GM23338 (cell line): ENCODE measurements at regions not wholly inside any gene's neighbourhood (a gene's known extent, or its start where the extent isn't known, plus 50 kb on each side); places are given as distances from the start of the nearest gene placed in this dataset.
A peak's percentile ranks its signal among the peaks of the same experiment; 100 is the strongest.

Experiments
- ATAC-seq: fragments of 200-7000 bp; cut with Tn5 transposase; 3 replicates; pipeline ENCODE4 v1.9.1; 2020
- DNase-seq: peaks from one replicate; pipeline ENCODE4 v3.0.0-alpha.2; 2015; ENCODE audit warnings: low spot score
- H2AFZ ChIP-seq: fragments of 200-600 bp; sonication (generic); 2 replicates; pipeline ENCODE4 v1.8.0; 2016; ENCODE audit warnings: antibody characterized with exemption, mild to moderate bottlenecking, moderate library complexity
- H3F3A ChIP-seq: fragments of 200-600 bp; sonication (generic); replicated peaks from 2 replicates; pipeline ENCODE4 v1.8.0; 2017; ENCODE audit warnings: antibody characterized with exemption, mixed run types, low read depth
- H3K27ac ChIP-seq: fragments of 200-600 bp; sonication (generic); 2 replicates; pipeline ENCODE4 v1.6.1; 2016; ENCODE audit warnings: low read depth
- H3K27me3 ChIP-seq: fragments of 200-600 bp; sonication (generic); 2 replicates; pipeline ENCODE4 v1.8.0; 2016; ENCODE audit warnings: mild to moderate bottlenecking, mixed run types, moderate library complexity; ENCODE audit not compliant: insufficient read depth
- H3K36me3 ChIP-seq: fragments of 200-600 bp; sonication (generic); 2 replicates; pipeline ENCODE4 v1.8.0; 2016; ENCODE audit warnings: mild to moderate bottlenecking; ENCODE audit not compliant: insufficient read depth
- H3K4me1 ChIP-seq: fragments of 200-600 bp; sonication (generic); 2 replicates; pipeline ENCODE4 v1.8.0; 2016; ENCODE audit warnings: mild to moderate bottlenecking, moderate library complexity; ENCODE audit not compliant: insufficient read depth
- H3K4me2 ChIP-seq: fragments of 200-600 bp; sonication (generic); 2 replicates; pipeline ENCODE4 v1.7.1; 2017; ENCODE audit warnings: mixed run types
- H3K4me3 ChIP-seq: fragments of 200-600 bp; sonication (generic); 2 replicates; pipeline ENCODE4 v1.6.1; 2016; ENCODE audit warnings: mixed run types
- H3K79me2 ChIP-seq: fragments of 200-600 bp; sonication (generic); replicated peaks from 2 replicates; pipeline ENCODE4 v1.8.0; 2017; ENCODE audit warnings: mild to moderate bottlenecking; ENCODE audit not compliant: insufficient read depth
- H3K9me2 ChIP-seq: fragments of 200-600 bp; sonication (generic); 2 replicates; pipeline ENCODE4 v1.8.0; 2017; ENCODE audit not compliant: insufficient read depth
- H4K20me1 ChIP-seq: fragments of 200-600 bp; sonication (generic); replicated peaks from 2 replicates; pipeline ENCODE4 v1.8.0; 2017; ENCODE audit warnings: mild to moderate bottlenecking; ENCODE audit not compliant: insufficient read depth
- H3K27ac Mint-ChIP-seq: 2 replicates; pipeline ENCODE4 v1.8.0; 2020; ENCODE audit warnings: inconsistent platforms, mild to moderate bottlenecking, moderate library complexity, mixed read lengths
- H3K27me3 Mint-ChIP-seq: 3 replicates; pipeline ENCODE4 v1.8.0; 2022; ENCODE audit warnings: low read depth, mild to moderate bottlenecking, moderate library complexity, mixed read lengths, inconsistent platforms; ENCODE audit not compliant: insufficient read depth, poor library complexity
- H3K36me3 Mint-ChIP-seq: 3 replicates; pipeline ENCODE4 v1.8.0; 2021; ENCODE audit warnings: low read depth, mild to moderate bottlenecking, inconsistent platforms, moderate library complexity, mixed read lengths
- H3K4me1 Mint-ChIP-seq: 3 replicates; pipeline ENCODE4 v1.8.0; 2020; ENCODE audit warnings: mild to moderate bottlenecking, inconsistent platforms, mixed read lengths
- H3K4me3 Mint-ChIP-seq: 3 replicates; pipeline ENCODE4 v1.8.0; 2021; ENCODE audit warnings: moderate library complexity, mild to moderate bottlenecking, inconsistent platforms, mixed read lengths
- H3K9me3 Mint-ChIP-seq: 3 replicates; pipeline ENCODE4 v1.8.0; 2020; ENCODE audit warnings: moderate library complexity, mild to moderate bottlenecking, inconsistent platforms, mixed read lengths
- CREB1 ChIP-seq: fragments of 250-450 bp; sonication (Bioruptor Pico); IDR thresholded peaks from 2 replicates; pipeline ENCODE4 v1.5.0; 2020; ENCODE audit warnings: low read depth, mild to moderate bottlenecking, moderate library complexity
- EZH2 ChIP-seq: fragments of 200-600 bp; sonication (generic); IDR thresholded peaks from one replicate; pipeline ENCODE4 v1.8.0; 2017; ENCODE audit warnings: antibody characterized with exemption, mild to moderate bottlenecking, low read depth; ENCODE audit not compliant: unreplicated experiment
- EZH2phosphoT487 ChIP-seq: fragments of 200-600 bp; sonication (generic); IDR thresholded peaks from one replicate; pipeline ENCODE4 v1.8.1; 2018; ENCODE audit warnings: antibody characterized with exemption; ENCODE audit not compliant: unreplicated experiment
- JUNB ChIP-seq: IDR thresholded peaks from one replicate; pipeline ENCODE4 v1.6.1; 2016; ENCODE audit warnings: antibody characterized with exemption; ENCODE audit not compliant: unreplicated experiment
- NANOG ChIP-seq: IDR thresholded peaks from 2 replicates; pipeline ENCODE4 v1.6.1; 2016; ENCODE audit warnings: antibody characterized with exemption, borderline replicate concordance
- POLR2AphosphoS5 ChIP-seq: IDR thresholded peaks from 2 replicates; pipeline ENCODE4 v1.6.1; 2016; ENCODE audit warnings: antibody characterized with exemption, low read depth
- STAT1 ChIP-seq: IDR thresholded peaks from one replicate; pipeline ENCODE4 v1.6.1; 2016; ENCODE audit warnings: antibody characterized with exemption; ENCODE audit not compliant: unreplicated experiment
- ZNF114 ChIP-seq: fragments of 250-450 bp; sonication (Bioruptor Pico); IDR thresholded peaks from 2 replicates; pipeline ENCODE4 v1.5.0; 2020; ENCODE audit warnings: mild to moderate bottlenecking, moderate library complexity
- ZNF331 ChIP-seq: fragments of 250-450 bp; sonication (Bioruptor Pico); IDR thresholded peaks from 2 replicates; pipeline ENCODE4 v1.5.0; 2020; ENCODE audit warnings: low read depth, mild to moderate bottlenecking, moderate library complexity
- TF ChIP-seq, protein P1 (sequence below), 2 experiments: fragments of 200-600 bp in 1 of 2; sonication (generic) in 1 of 2; conservative IDR thresholded peaks; 2 replicates each; pipeline versions ENCODE4 v1.5.1 to v1.6.1; 2016 to 2017; ENCODE audit warnings: antibody characterized with exemption in 2 of 2, low read depth in 2 of 2, mild to moderate bottlenecking in 2 of 2, moderate library complexity in 1 of 2
- TF ChIP-seq, protein P2 (sequence below): IDR thresholded peaks from one replicate; pipeline ENCODE4 v1.6.1; 2018; ENCODE audit warnings: antibody characterized with exemption; ENCODE audit not compliant: unreplicated experiment
- TF ChIP-seq, protein P3 (sequence below): fragments of 250-450 bp; sonication (Bioruptor Pico); IDR thresholded peaks from 2 replicates; pipeline ENCODE4 v1.5.0; 2020; ENCODE audit warnings: mild to moderate bottlenecking, moderate library complexity
- TF ChIP-seq, protein P4 (sequence below): IDR thresholded peaks from 2 replicates; pipeline ENCODE4 v1.6.1; 2016; ENCODE audit warnings: antibody characterized with exemption

DNA sequence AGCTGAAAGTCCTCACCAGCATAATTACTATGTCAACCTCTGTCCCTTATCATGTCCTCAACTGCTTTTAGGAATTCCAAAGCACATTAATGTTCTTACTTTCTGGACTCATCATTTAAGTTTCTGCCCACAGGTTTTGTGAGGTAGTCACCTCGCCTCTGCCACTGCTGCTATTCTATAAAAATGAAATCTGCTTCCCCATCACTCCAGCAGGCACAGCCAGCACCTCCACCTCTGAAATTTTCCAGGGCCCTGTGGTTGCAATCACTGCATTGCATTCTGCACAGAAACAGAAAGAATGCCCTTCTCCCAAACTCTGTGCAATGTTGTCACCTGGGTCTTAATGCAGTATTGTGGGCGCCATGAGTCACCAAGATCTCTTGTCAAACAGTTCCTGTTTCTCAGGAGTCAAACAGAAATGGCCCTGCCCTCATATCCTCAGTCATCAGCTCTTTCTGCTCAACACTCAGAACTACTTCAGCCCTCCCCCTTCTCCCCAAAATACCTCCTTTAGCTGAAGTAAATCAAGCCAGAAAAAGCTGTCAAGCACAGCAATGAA is 529.2 kb upstream of the NBEA start:
- no peaks in the 10 kb centered on the region for H3K4me1 Mint-ChIP-seq
- Histone ChIP-seq H3K27ac (no peak overlapping the region), H3K4me3 (no peak overlapping the region), H3K27me3 (no peaks in the 10 kb centered on the region), H3K79me2 (no peaks in the 10 kb centered on the region), H3K4me2 (no peak overlapping the region), H3K36me3 (no peaks in the 10 kb centered on the region), H3K9me2 (peaks cover 22% of the 10 kb centered on the region; the same call in 1 of the 2 replicates), H3K4me1 (no peaks in the 10 kb centered on the region), H2AFZ (0 out of 2 replicates have a peak overlapping the region, but pooled peaks have one; percentile 38), H4K20me1 (no peaks in the 10 kb centered on the region), H3F3A (no peaks in the 10 kb centered on the region)
- H3K4me3 Mint-ChIP-seq, result no peak overlapping the region
- H3K9me3 Mint-ChIP-seq, result no peaks in the 10 kb centered on the region
- H3K27me3 Mint-ChIP-seq, result peaks cover 8% of the 10 kb centered on the region
- no peak overlapping the region for H3K27ac Mint-ChIP-seq
- TF ChIP-seq, protein P1, sequence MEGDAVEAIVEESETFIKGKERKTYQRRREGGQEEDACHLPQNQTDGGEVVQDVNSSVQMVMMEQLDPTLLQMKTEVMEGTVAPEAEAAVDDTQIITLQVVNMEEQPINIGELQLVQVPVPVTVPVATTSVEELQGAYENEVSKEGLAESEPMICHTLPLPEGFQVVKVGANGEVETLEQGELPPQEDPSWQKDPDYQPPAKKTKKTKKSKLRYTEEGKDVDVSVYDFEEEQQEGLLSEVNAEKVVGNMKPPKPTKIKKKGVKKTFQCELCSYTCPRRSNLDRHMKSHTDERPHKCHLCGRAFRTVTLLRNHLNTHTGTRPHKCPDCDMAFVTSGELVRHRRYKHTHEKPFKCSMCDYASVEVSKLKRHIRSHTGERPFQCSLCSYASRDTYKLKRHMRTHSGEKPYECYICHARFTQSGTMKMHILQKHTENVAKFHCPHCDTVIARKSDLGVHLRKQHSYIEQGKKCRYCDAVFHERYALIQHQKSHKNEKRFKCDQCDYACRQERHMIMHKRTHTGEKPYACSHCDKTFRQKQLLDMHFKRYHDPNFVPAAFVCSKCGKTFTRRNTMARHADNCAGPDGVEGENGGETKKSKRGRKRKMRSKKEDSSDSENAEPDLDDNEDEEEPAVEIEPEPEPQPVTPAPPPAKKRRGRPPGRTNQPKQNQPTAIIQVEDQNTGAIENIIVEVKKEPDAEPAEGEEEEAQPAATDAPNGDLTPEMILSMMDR (conservative IDR thresholded peaks at IDR 0.05; ENCODE audit: low read depth in 2 of 2), result no peak
- TF ChIP-seq ZNF114 (CRISPR knock-in tag) (no peak), JUNB (no peak), EZH2 (no peak), STAT1 (no peak), NANOG (no peak), CREB1 (CRISPR knock-in tag) (no peak), POLR2AphosphoS5 (no peak), ZNF331 (no peak), EZH2phosphoT487 (no peak)
- TF ChIP-seq, protein P2, sequence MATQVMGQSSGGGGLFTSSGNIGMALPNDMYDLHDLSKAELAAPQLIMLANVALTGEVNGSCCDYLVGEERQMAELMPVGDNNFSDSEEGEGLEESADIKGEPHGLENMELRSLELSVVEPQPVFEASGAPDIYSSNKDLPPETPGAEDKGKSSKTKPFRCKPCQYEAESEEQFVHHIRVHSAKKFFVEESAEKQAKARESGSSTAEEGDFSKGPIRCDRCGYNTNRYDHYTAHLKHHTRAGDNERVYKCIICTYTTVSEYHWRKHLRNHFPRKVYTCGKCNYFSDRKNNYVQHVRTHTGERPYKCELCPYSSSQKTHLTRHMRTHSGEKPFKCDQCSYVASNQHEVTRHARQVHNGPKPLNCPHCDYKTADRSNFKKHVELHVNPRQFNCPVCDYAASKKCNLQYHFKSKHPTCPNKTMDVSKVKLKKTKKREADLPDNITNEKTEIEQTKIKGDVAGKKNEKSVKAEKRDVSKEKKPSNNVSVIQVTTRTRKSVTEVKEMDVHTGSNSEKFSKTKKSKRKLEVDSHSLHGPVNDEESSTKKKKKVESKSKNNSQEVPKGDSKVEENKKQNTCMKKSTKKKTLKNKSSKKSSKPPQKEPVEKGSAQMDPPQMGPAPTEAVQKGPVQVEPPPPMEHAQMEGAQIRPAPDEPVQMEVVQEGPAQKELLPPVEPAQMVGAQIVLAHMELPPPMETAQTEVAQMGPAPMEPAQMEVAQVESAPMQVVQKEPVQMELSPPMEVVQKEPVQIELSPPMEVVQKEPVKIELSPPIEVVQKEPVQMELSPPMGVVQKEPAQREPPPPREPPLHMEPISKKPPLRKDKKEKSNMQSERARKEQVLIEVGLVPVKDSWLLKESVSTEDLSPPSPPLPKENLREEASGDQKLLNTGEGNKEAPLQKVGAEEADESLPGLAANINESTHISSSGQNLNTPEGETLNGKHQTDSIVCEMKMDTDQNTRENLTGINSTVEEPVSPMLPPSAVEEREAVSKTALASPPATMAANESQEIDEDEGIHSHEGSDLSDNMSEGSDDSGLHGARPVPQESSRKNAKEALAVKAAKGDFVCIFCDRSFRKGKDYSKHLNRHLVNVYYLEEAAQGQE, result no peak
- TF ChIP-seq, protein P3, sequence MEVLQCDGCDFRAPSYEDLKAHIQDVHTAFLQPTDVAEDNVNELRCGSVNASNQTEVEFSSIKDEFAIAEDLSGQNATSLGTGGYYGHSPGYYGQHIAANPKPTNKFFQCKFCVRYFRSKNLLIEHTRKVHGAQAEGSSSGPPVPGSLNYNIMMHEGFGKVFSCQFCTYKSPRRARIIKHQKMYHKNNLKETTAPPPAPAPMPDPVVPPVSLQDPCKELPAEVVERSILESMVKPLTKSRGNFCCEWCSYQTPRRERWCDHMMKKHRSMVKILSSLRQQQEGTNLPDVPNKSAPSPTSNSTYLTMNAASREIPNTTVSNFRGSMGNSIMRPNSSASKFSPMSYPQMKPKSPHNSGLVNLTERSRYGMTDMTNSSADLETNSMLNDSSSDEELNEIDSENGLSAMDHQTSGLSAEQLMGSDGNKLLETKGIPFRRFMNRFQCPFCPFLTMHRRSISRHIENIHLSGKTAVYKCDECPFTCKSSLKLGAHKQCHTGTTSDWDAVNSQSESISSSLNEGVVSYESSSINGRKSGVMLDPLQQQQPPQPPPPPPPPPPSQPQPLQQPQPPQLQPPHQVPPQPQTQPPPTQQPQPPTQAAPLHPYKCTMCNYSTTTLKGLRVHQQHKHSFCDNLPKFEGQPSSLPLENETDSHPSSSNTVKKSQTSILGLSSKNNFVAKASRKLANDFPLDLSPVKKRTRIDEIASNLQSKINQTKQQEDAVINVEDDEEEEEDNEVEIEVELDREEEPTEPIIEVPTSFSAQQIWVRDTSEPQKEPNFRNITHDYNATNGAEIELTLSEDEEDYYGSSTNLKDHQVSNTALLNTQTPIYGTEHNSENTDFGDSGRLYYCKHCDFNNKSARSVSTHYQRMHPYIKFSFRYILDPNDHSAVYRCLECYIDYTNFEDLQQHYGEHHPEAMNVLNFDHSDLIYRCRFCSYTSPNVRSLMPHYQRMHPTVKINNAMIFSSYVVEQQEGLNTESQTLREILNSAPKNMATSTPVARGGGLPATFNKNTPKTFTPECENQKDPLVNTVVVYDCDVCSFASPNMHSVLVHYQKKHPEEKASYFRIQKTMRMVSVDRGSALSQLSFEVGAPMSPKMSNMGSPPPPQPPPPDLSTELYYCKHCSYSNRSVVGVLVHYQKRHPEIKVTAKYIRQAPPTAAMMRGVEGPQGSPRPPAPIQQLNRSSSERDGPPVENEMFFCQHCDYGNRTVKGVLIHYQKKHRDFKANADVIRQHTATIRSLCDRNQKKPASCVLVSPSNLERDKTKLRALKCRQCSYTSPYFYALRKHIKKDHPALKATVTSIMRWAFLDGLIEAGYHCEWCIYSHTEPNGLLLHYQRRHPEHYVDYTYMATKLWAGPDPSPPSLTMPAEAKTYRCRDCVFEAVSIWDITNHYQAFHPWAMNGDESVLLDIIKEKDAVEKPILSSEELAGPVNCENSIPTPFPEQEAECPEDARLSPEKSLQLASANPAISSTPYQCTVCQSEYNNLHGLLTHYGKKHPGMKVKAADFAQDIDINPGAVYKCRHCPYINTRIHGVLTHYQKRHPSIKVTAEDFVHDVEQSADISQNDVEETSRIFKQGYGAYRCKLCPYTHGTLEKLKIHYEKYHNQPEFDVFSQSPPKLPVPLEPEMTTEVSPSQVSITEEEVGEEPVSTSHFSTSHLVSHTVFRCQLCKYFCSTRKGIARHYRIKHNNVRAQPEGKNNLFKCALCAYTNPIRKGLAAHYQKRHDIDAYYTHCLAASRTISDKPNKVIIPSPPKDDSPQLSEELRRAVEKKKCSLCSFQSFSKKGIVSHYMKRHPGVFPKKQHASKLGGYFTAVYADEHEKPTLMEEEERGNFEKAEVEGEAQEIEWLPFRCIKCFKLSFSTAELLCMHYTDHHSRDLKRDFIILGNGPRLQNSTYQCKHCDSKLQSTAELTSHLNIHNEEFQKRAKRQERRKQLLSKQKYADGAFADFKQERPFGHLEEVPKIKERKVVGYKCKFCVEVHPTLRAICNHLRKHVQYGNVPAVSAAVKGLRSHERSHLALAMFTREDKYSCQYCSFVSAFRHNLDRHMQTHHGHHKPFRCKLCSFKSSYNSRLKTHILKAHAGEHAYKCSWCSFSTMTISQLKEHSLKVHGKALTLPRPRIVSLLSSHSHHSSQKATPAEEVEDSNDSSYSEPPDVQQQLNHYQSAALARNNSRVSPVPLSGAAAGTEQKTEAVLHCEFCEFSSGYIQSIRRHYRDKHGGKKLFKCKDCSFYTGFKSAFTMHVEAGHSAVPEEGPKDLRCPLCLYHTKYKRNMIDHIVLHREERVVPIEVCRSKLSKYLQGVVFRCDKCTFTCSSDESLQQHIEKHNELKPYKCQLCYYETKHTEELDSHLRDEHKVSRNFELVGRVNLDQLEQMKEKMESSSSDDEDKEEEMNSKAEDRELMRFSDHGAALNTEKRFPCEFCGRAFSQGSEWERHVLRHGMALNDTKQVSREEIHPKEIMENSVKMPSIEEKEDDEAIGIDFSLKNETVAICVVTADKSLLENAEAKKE (CRISPR knock-in tag), result no peak
- TF ChIP-seq, protein P4, sequence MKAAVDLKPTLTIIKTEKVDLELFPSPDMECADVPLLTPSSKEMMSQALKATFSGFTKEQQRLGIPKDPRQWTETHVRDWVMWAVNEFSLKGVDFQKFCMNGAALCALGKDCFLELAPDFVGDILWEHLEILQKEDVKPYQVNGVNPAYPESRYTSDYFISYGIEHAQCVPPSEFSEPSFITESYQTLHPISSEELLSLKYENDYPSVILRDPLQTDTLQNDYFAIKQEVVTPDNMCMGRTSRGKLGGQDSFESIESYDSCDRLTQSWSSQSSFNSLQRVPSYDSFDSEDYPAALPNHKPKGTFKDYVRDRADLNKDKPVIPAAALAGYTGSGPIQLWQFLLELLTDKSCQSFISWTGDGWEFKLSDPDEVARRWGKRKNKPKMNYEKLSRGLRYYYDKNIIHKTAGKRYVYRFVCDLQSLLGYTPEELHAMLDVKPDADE, result no peak
- ATAC-seq (no peak), DNase-seq (no peak)
- no peaks in the 10 kb centered on the region for H3K36me3 Mint-ChIP-seq
